SU-DHL-6 (cell line): ENCODE measurements at regions not wholly inside any gene's neighbourhood (a gene's known extent, or its start where the extent isn't known, plus 50 kb on each side); places are given as distances from the start of the nearest gene placed in this dataset.

Experiments
- H2AFZ ChIP-seq: fragments of 200-600 bp; sonication (generic); 2 replicates; pipeline ENCODE4 v1.6.1; 2014; ENCODE audit warnings: low read depth, mild to moderate bottlenecking, moderate library complexity, mixed read lengths, antibody characterized with exemption, low read length; ENCODE audit not compliant: severe bottlenecking
- H3F3A ChIP-seq: fragments of 200-600 bp; shearing (Covaris generic); 2 replicates; pipeline ENCODE4 v1.6.0; 2016; ENCODE audit warnings: antibody characterized with exemption, mild to moderate bottlenecking; ENCODE audit not compliant: insufficient read depth
- H3K27ac ChIP-seq: fragments of 200-600 bp; sonication (generic); 2 replicates; pipeline ENCODE4 v1.5.1; 2016; ENCODE audit warnings: low read depth, mild to moderate bottlenecking, low read length, moderate library complexity, mixed read lengths
- H3K27me3 ChIP-seq: fragments of 200-600 bp; sonication (generic), shearing (Covaris generic); 2 replicates; pipeline ENCODE4 v1.6.0; 2014; ENCODE audit warnings: mild to moderate bottlenecking, low read length
- H3K36me3 ChIP-seq: fragments of 200-600 bp; sonication (generic); 2 replicates; pipeline ENCODE4 v1.6.1; 2014; ENCODE audit warnings: mild to moderate bottlenecking, low read length, mixed read lengths
- H3K4me2 ChIP-seq: fragments of 300-600, 200-600 bp; shearing (Covaris generic), sonication (generic); 2 replicates; pipeline ENCODE4 v1.6.0; 2014; ENCODE audit warnings: low read length, low read depth, mild to moderate bottlenecking; ENCODE audit not compliant: poor library complexity, severe bottlenecking
- H3K4me3 ChIP-seq: fragments of 200-600 bp; sonication (generic); 2 replicates; pipeline ENCODE4 v1.5.1; 2014; ENCODE audit warnings: antibody characterized with exemption, low read length, mild to moderate bottlenecking, mixed read lengths; ENCODE audit not compliant: insufficient read depth, poor library complexity, severe bottlenecking
- H3K79me2 ChIP-seq: fragments of 200-600 bp; sonication (generic); 2 replicates; pipeline ENCODE4 v1.6.1; 2014; ENCODE audit warnings: mild to moderate bottlenecking, low read length, moderate library complexity; ENCODE audit not compliant: insufficient read depth
- H3K9ac ChIP-seq: fragments of 200-600 bp; sonication (generic); 2 replicates; pipeline ENCODE4 v1.7.0; 2014; ENCODE audit warnings: mild to moderate bottlenecking, low read length
- H3K9me2 ChIP-seq: fragments of 200-600 bp; sonication (generic); replicated peaks from 2 replicates; pipeline ENCODE4 v1.6.1; 2014; ENCODE audit warnings: low read length; ENCODE audit not compliant: insufficient read depth
- H3K9me3 ChIP-seq: fragments of 200-600 bp; sonication (generic); 2 replicates; pipeline ENCODE4 v1.6.1; 2014; ENCODE audit warnings: low read length, mixed read lengths; ENCODE audit not compliant: insufficient read depth
- H4K20me1 ChIP-seq: fragments of 200-600 bp; sonication (generic); 2 replicates; pipeline ENCODE4 v1.6.1; 2014; ENCODE audit warnings: low read depth, mild to moderate bottlenecking, antibody characterized with exemption, low read length, moderate library complexity, mixed read lengths
- EZH2phosphoT487 ChIP-seq: fragments of 200-600 bp; sonication (generic), shearing (Covaris generic); conservative IDR thresholded peaks from 2 replicates; pipeline ENCODE4 v1.6.1; 2018; ENCODE audit warnings: mild to moderate bottlenecking, antibody characterized with exemption, low read length, moderate library complexity, mixed read lengths
- TF ChIP-seq, protein P1 (sequence below): fragments of 200-600 bp; sonication (generic); IDR thresholded peaks from one replicate; pipeline ENCODE4 v1.5.1; 2017; ENCODE audit warnings: antibody characterized with exemption, mild to moderate bottlenecking, low read length, moderate library complexity; ENCODE audit not compliant: insufficient read depth, poor library complexity, severe bottlenecking

DNA sequence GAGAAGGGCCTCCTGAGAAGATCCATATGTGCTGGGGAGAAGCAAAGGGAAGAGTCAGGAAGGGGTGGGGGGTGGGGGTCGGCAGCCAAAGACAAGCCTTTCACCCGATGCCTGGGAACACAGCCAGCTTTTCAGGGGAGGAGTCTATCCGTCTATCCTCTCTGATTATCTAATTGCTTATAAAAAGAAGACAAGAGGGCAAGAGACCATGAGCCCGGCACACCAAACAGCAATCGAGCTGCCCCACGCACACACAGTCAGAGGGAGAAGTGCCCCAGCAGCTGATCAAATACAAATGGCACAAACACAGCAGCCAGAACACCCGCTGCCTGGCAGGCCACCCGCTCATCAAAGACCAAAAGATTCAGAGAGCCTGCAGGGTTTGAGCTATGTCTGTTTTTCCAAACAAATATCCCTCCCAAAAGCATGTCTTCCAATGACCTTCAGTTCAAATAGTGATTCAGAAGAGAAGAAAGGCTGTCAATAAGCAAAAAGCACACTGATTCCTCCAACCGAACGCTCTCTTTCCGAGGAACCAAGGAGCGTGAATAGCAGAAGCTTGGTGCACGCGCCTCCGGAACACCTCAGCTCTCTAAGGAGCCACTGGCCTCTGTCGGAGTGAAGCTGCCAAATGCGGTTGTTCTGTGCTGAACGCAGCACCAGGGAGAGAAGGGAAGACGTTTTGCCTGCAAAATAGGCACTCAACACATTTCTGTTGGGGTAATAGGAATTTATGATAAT lies 419.2 kb downstream of the OCA2 start:
- H2AFZ ChIP-seq = no peak overlapping the region
- H3K27ac ChIP-seq = no peak overlapping the region
- H3K9me3 ChIP-seq = no peaks in the 10 kb centered on the region
- H3K4me2 ChIP-seq = no peak overlapping the region
- no peak overlapping the region for H3K9ac ChIP-seq
- H3K36me3 ChIP-seq = no peaks in the 10 kb centered on the region
- H3K27me3 ChIP-seq = no peaks in the 10 kb centered on the region
- H4K20me1 ChIP-seq = no peaks in the 10 kb centered on the region
- no peaks in the 10 kb centered on the region for H3K79me2 ChIP-seq
- H3F3A ChIP-seq = no peaks in the 10 kb centered on the region
- no peak overlapping the region for H3K4me3 ChIP-seq
- H3K9me2 ChIP-seq = no peaks in the 10 kb centered on the region
- TF ChIP-seq, protein P1, sequence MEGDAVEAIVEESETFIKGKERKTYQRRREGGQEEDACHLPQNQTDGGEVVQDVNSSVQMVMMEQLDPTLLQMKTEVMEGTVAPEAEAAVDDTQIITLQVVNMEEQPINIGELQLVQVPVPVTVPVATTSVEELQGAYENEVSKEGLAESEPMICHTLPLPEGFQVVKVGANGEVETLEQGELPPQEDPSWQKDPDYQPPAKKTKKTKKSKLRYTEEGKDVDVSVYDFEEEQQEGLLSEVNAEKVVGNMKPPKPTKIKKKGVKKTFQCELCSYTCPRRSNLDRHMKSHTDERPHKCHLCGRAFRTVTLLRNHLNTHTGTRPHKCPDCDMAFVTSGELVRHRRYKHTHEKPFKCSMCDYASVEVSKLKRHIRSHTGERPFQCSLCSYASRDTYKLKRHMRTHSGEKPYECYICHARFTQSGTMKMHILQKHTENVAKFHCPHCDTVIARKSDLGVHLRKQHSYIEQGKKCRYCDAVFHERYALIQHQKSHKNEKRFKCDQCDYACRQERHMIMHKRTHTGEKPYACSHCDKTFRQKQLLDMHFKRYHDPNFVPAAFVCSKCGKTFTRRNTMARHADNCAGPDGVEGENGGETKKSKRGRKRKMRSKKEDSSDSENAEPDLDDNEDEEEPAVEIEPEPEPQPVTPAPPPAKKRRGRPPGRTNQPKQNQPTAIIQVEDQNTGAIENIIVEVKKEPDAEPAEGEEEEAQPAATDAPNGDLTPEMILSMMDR = no peak
- TF ChIP-seq EZH2phosphoT487 = no peak

DNA sequence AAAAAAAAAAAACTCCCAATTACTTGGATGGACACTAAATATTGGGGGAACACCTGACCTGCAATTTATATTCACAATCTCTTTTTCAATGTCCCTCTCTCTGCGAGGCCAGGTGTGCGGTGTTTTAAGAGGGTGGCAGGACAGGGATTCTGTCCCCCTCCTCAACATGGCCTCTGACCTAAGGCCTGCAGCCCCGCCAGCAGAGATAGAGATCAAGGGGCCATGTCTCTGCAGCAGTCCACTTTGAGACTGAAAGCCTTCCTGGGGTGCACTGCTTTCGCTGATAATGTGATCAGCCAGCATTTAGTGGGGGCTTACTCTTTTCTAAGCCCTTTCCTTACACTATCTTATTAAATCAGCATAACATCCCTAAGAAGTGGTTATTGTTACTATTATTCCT lies 419.9 kb downstream of the OCA2 start:
- TF ChIP-seq EZH2phosphoT487 = no peak
- TF ChIP-seq, protein P1 = no peak
- Histone ChIP-seq H3K9me2 (no peaks in the 10 kb centered on the region), H3K79me2 (no peaks in the 10 kb centered on the region), H3K4me3 (no peak overlapping the region), H3K27ac (no peak overlapping the region), H3F3A (no peaks in the 10 kb centered on the region), H3K9ac (no peak overlapping the region), H3K27me3 (no peaks in the 10 kb centered on the region), H3K9me3 (no peaks in the 10 kb centered on the region), H4K20me1 (no peaks in the 10 kb centered on the region), H3K4me2 (no peak overlapping the region), H3K36me3 (no peaks in the 10 kb centered on the region), H2AFZ (no peak overlapping the region)

- Histone ChIP-seq H3K9me2 (no peaks in the 10 kb centered on the region), H3K4me2 (no peak overlapping the region), H3K27me3 (no peaks in the 10 kb centered on the region), H3K79me2 (no peaks in the 10 kb centered on the region), H2AFZ (no peak overlapping the region), H3K9ac (no peak overlapping the region), H4K20me1 (no peaks in the 10 kb centered on the region), H3K36me3 (no peaks in the 10 kb centered on the region), H3F3A (no peaks in the 10 kb centered on the region), H3K4me3 (no peak overlapping the region), H3K27ac (no peak overlapping the region), H3K9me3 (no peaks in the 10 kb centered on the region)
- TF ChIP-seq, protein P1 = no peak
- TF ChIP-seq EZH2phosphoT487 = no peak
Measured at GRCh38 chr15:27677951-27678350, 421.2 kb downstream of the OCA2 start.
